GM13976 (cell line): ENCODE measurements at regions not wholly inside any gene's neighbourhood (a gene's known extent, or its start where the extent isn't known, plus 50 kb on each side); places are given as distances from the start of the nearest gene placed in this dataset.

Experiments used
- DNase-seq: peaks from one replicate; pipeline ENCODE4 v3.0.0; 2012; ENCODE audit warnings: low spot score
- CTCF ChIP-seq: IDR thresholded peaks from 2 replicates; pipeline ENCODE4 v1.5.1; 2012; ENCODE audit warnings: borderline replicate concordance, mild to moderate bottlenecking; ENCODE audit not compliant: insufficient read depth; ENCODE audit errors: extremely low read depth, missing control alignments, control extremely low read depth
- in situ Hi-C: fragments of 300-500 bp; cut with MboI; formaldehyde crosslinking; loops from one replicate; pipeline ENCODE4 v1.12.0; 2022; ENCODE audit warnings: low sequenced_read_pairs, mixed read lengths, inconsistent platforms; ENCODE audit not compliant: unreplicated experiment

- in situ Hi-C loops, result no loop called here
- DNase-seq, result no peak
- no peak for TF ChIP-seq CTCF
Measured at GRCh38 chr2:200028998-200029397, 73.6 kb downstream of the MAIP1 start.

DNA sequence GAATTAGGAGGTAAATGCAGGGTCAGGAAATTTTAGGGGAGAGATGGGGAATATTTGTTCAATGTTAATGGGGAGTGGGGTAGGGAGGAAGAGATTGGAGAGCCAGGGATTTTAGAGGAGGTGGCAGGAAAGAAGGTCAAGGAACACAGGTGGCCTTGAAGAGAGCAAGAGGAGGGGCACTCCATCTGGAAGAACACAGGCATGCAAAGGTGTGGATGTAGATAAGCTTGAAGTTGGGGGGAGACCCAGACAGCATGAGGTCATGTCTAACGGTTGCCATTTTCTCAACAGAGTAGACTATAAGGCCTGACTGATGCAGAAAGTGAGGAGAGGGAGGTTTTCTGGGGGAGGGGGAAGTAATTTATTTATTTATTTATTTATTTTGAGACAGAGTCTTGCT, 77.5 kb downstream of the MAIP1 start:
- DNase-seq, result no peak
- no peak for TF ChIP-seq CTCF
- in situ Hi-C loops, result no loop called here

DNA sequence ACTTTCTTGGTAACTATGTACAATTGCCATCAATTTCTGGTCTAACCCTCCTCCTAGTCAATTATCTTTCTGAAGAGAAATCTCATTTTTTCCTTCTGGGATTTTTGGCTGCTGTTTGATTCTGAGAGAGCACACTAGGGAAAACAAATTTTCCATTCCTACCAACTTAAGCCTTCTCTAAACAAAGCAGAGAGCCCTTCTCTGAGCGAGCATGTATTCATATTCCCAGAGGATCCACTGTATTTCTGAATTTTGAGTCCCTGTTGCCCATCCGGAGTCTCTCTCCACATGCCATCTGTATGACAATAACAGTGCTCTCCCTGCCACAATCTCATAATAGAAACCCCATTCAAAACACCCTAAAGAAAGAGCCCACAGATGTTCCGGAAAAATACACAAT, 78.5 kb downstream of the MAIP1 start:
- TF ChIP-seq CTCF, result no peak
- in situ Hi-C loops, result no loop called here
- no peak for DNase-seq

DNA sequence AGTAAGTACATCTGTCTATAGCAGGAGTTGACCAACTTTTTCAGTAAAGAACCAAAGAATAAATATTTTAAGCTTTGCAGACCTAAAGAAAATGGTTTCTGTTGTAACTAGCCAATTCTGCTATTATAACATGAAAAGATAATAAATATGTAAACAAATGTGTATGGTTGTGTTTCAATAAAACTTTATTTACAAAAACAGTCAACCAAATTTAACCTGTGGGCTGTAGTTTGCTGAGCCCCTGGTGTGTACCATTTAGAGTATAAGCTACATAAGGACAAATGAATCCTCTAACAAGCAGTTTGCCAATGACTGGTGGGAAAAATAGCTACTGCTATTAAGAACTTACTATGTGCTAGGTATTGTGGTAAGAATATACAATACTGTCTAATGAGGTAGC, 79.4 kb downstream of the MAIP1 start:
- in situ Hi-C loops, result no loop called here
- no peak for DNase-seq
- no peak for TF ChIP-seq CTCF

- TF ChIP-seq CTCF, result no peak
- in situ Hi-C loops, result no loop called here
- no peak for DNase-seq
Measured at GRCh38 chr2:200039724-200040650, 84.6 kb downstream of the MAIP1 start.

GRCh38 chr2:200040831-200041230, 85.4 kb downstream of the MAIP1 start:
- no peak for DNase-seq
- no peak for TF ChIP-seq CTCF
- in situ Hi-C loops, result no loop called here

- DNase-seq, result no peak
- in situ Hi-C loops, result no loop called here
- no peak for TF ChIP-seq CTCF
Measured at GRCh38 chr2:200041639-200042038, 86.3 kb downstream of the MAIP1 start.
